Heart right ventricle (tissue), 16 donors: ENCODE measurements at regions not wholly inside any gene's neighbourhood (a gene's known extent, or its start where the extent isn't known, plus 50 kb on each side); places are given as distances from the start of the nearest gene placed in this dataset.

Source experiments
- ATAC-seq, 8 donors: fragments of 200-7000 bp; cut with Tn5 transposase; one replicate each; pipeline ENCODE4 v1.9.1; 2020; ENCODE audit warnings: mild to moderate bottlenecking in 8 of 8, moderate library complexity in 8 of 8, moderate number of reproducible peaks in 1 of 8
- DNase-seq, 2 donors: peaks; one replicate each; pipeline ENCODE4 v3.0.0-alpha.2; 2020
- H3K27ac ChIP-seq, 10 donors: fragments of 200-600 bp; sonication (generic) in 2 of 10; one replicate each; pipeline versions ENCODE4 v1.5.0 to v1.8.0; 2020 to 2022; ENCODE audit warnings: mild to moderate bottlenecking in 3 of 10
- H3K27me3 ChIP-seq, 7 donors: fragments of 200-600 bp; one replicate each; pipeline ENCODE4 v1.8.0; 2021 to 2022; ENCODE audit warnings: mild to moderate bottlenecking in 2 of 7
- H3K36me3 ChIP-seq, 9 donors: fragments of 200-600 bp; sonication (generic) in 1 of 9; one replicate each; pipeline versions ENCODE4 v1.5.0 to v1.8.0; 2020 to 2022; ENCODE audit warnings: mild to moderate bottlenecking in 2 of 9
- H3K4me1 ChIP-seq, 9 donors: fragments of 200-600 bp; sonication (generic) in 1 of 9; one replicate each; pipeline versions ENCODE4 v1.5.0 to v1.8.0; 2020 to 2022; ENCODE audit warnings: mild to moderate bottlenecking in 4 of 9
- H3K4me3 ChIP-seq, 10 donors: fragments of 200-600 bp; sonication (generic) in 2 of 10; one replicate each; pipeline versions ENCODE4 v1.5.0 to v1.8.0; 2020 to 2022; ENCODE audit warnings: mild to moderate bottlenecking in 7 of 10, moderate library complexity in 2 of 10
- H3K9me3 ChIP-seq, 11 donors: fragments of 200-600 bp in 10 of 11; sonication (generic) in 2 of 11; one replicate each; pipeline versions ENCODE4 v1.5.0 to v1.8.0; 2013 to 2022; ENCODE audit warnings: mild to moderate bottlenecking in 2 of 11, control low read depth in 1 of 11, moderate library complexity in 1 of 11
- WGBS, 2 donors: extraction: QIAGEN DNeasy Blood & Tissue Kit; methylation state at CpG; one replicate each; pipeline ENCODE4 v1.1.7; 2013; ENCODE audit warnings: inconsistent platforms in 1 of 2; 5-methylcytosine and 5-hydroxymethylcytosine counted together
- intact Hi-C, 10 donors: fragments of 100-400 bp; cut with DNase I; formaldehyde crosslinking; loops; one replicate each; pipeline versions ENCODE4 v1.11.1 to v1.14.2; 2022
- TF ChIP-seq, protein P1 (sequence below), 9 donors: fragments of 200-600 bp; sonication (generic) in 2 of 9; IDR thresholded peaks; one replicate each; pipeline versions ENCODE4 v1.5.0 to v1.8.0; 2021 to 2022; ENCODE audit warnings: antibody characterized with exemption in 9 of 9, mild to moderate bottlenecking in 5 of 9, moderate library complexity in 1 of 9
- donor health status: Arrhythmogenic right ventricular cardiomyopathy.
- donor health status: ischemic (EF 13 %, LVEDD 7.1; RV severe dilation, severe dysfunction).
- donor health status: healthy with polysubstance abuse.
- donor health status: DM: no; HTN: yes; CAD: no.
- donor health status: DM: no; HTN: no; CAD: no.
- donor health status: ischemic (EF 25% LVEDD 6.9; RV normal size, moderate dysfunction).
- donor health status: ischemic (EF 25% LVEDD 5.7; RV mildly dilated, moderate dysfunction).
- donor health status: healthy.
- donor health status: DM: yes; HTN: yes; CAD: no.
- donor health status: Ischemic cardiomyopathy.
- donor health status: ischemic (EF 35%, LVEDD 5.7; RV mildly dilated, moderate dysfunction).
- donor health status: nonischemic (EF 11% LVEDD 7.7; RV severe dilation, severe dysfunction).
- donor health status: DM: yes; HTN: yes; CAD: no.
- donor health status: PGD.
- donor health status: ischemic (EF 29% LVEDD 5.4; RV normal size, mild dysfunction).
- donor health status: nonischemic (EF 23%, LVEDD 6.1; RV moderate dilation, normal function).

DNA sequence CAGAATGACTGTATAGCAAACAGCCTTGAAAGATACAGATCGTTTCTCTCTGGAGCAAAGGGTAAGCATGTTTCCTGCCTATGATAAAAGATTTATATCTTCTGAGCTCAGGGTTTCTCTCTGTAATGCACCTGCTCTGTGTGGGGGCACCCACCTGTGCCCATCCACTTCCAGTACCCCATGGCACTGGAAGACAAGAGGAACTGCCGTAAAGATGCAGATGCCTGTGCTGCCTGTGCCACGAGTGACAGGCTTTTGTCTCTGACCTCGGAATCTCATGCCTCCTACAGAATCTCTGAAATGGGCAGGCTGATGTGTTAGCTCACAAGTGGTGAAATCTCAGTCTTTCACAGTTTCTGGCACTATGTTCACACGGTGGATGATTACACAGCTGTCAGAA lies 50.3 kb upstream of the ATP11A start:
- intact Hi-C loops, result loop anchor here in 3 of 10 donors (2.0 to 10.0 kb wide), 4 partner anchors 48 to 235 kb away; no protein-coding TSS in a partner anchor

DNA sequence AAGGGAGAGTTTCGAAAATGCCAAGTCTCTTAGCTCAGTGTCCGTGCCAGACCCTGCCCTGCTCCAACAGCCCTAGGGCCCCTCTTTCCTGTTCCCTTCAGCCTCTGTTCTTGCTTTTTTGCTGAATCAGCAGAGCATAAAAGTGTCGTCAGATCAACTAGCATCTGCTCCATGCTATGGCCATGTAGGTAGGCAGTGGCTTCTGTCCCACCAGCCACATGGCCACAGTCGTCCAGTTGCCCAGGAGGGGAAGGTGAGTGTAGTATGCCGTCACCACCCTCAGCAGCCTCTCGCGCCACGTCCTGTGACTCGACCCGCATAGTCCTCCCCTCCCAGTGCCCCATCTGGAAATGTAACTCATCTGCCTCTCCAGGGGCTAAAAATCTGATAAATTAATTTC lies 50.9 kb upstream of the ATP11A start:
- Histone ChIP-seq H3K9me3 (no peaks in the 10 kb centered on the region), H3K4me3 (no peak overlapping the region), H3K27ac (no peak overlapping the region), H3K27me3 (peaks cover 0 to 58% (median 49%) of the 10 kb centered on the region in 7 donors), H3K4me1 (peaks cover 0 to 16% (median 0%) of the 10 kb centered on the region in 9 donors), H3K36me3 (no peaks in the 10 kb centered on the region)
- no peak for ATAC-seq
- 64% methylated on average over 10 of the region's 10 CpGs for WGBS, 2 donors
- DNase-seq, result no peak
- TF ChIP-seq, protein P1, sequence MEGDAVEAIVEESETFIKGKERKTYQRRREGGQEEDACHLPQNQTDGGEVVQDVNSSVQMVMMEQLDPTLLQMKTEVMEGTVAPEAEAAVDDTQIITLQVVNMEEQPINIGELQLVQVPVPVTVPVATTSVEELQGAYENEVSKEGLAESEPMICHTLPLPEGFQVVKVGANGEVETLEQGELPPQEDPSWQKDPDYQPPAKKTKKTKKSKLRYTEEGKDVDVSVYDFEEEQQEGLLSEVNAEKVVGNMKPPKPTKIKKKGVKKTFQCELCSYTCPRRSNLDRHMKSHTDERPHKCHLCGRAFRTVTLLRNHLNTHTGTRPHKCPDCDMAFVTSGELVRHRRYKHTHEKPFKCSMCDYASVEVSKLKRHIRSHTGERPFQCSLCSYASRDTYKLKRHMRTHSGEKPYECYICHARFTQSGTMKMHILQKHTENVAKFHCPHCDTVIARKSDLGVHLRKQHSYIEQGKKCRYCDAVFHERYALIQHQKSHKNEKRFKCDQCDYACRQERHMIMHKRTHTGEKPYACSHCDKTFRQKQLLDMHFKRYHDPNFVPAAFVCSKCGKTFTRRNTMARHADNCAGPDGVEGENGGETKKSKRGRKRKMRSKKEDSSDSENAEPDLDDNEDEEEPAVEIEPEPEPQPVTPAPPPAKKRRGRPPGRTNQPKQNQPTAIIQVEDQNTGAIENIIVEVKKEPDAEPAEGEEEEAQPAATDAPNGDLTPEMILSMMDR (IDR thresholded peaks at IDR 0.05), result no peak
- intact Hi-C loops, result loop anchor here in 3 of 10 donors (2.0 to 10.0 kb wide), 4 partner anchors 48 to 236 kb away; no protein-coding TSS in a partner anchor

More for the DNA sequence above, 50.3 kb upstream of the ATP11A start:
- Histone ChIP-seq H3K4me1 (peaks cover 0 to 16% (median 0%) of the 10 kb centered on the region in 9 donors), H3K36me3 (no peaks in the 10 kb centered on the region), H3K27me3 (peaks cover 0 to 58% (median 48%) of the 10 kb centered on the region in 7 donors), H3K27ac (no peak overlapping the region), H3K4me3 (no peak overlapping the region), H3K9me3 (no peaks in the 10 kb centered on the region)
- ATAC-seq (no peak), DNase-seq (no peak)
- TF ChIP-seq, protein P1 (IDR thresholded peaks at IDR 0.05), result no peak
- 72 to 75% methylated on average over 5 of the region's 5 CpGs for WGBS, 2 donors

GRCh38 chr13:112638157-112638750 lies 50.3 kb upstream of the TUBGCP3 start:
- 75 to 80% methylated on average over 24 of the region's 24 CpGs for WGBS, 2 donors
- Histone ChIP-seq H3K4me1 (peaks cover 0 to 16% (median 0%) of the 10 kb centered on the region in 9 donors), H3K4me3 (no peak overlapping the region), H3K27me3 (peaks cover 0 to 58% (median 49%) of the 10 kb centered on the region in 7 donors), H3K36me3 (no peaks in the 10 kb centered on the region), H3K9me3 (no peaks in the 10 kb centered on the region), H3K27ac (no peak overlapping the region)
- DNase-seq (no peak), ATAC-seq (no peak)
- TF ChIP-seq, protein P1 (IDR thresholded peaks at IDR 0.05), result no peak
- intact Hi-C loops, result loop anchor here in 3 of 10 donors (2.0 to 10.0 kb wide), 4 partner anchors 49 to 237 kb away; no protein-coding TSS in a partner anchor
